Stimulated activated CD8-positive, alpha-beta memory T cell treated with anti-CD3 and anti-CD28 coated beads, Interleukin-7, amount 100 ng/mL, for 1 hour (primary cell): ENCODE measurements at regions not wholly inside any gene's neighbourhood (a gene's known extent, or its start where the extent isn't known, plus 50 kb on each side); places are given as distances from the start of the nearest gene placed in this dataset.

Source experiments
- DNase-seq, 2 donors: peaks; one replicate each; pipeline ENCODE4 v3.0.0-alpha.2; 2020; ENCODE audit warnings: low read depth in 2 of 2

GRCh38 chr1:244196571-244197285 is 145.6 kb downstream of the ZBTB18 start:
- no peak for DNase-seq

GRCh38 chr1:244197851-244198375 is 146.8 kb downstream of the ZBTB18 start:
- DNase-seq: no peak

- no peak for DNase-seq
These were observed 148.8 kb downstream of the ZBTB18 start for GRCh38 chr1:244199902-244200301.

GRCh38 chr1:244200596-244200995 is 149.5 kb downstream of the ZBTB18 start:
- DNase-seq: no peak

- DNase-seq: no peak
These were observed 150.7 kb downstream of the ZBTB18 start for GRCh38 chr1:244201750-244202149.

- no peak for DNase-seq
These were observed 152.9 kb downstream of the ZBTB18 start for GRCh38 chr1:244204004-244204403.

GRCh38 chr1:244205171-244205570 is 154.1 kb downstream of the ZBTB18 start:
- no peak for DNase-seq

GRCh38 chr1:244205906-244206305 is 154.8 kb downstream of the ZBTB18 start:
- no peak for DNase-seq

- DNase-seq: no peak
These were observed 156.2 kb downstream of the ZBTB18 start for GRCh38 chr1:244207042-244207934.

- no peak for DNase-seq
These were observed 156.8 kb downstream of the ZBTB18 start for GRCh38 chr1:244207935-244208244.

- DNase-seq: no peak
These were observed 158.9 kb downstream of the ZBTB18 start for GRCh38 chr1:244209955-244210354.

- no peak for DNase-seq
These were observed 159.9 kb downstream of the ZBTB18 start for GRCh38 chr1:244210884-244211558.

GRCh38 chr1:244211559-244211944 is 160.5 kb downstream of the ZBTB18 start:
- DNase-seq: no peak

GRCh38 chr1:244212219-244212618 is 161.1 kb downstream of the ZBTB18 start:
- no peak for DNase-seq

- DNase-seq: no peak
These were observed 161.9 kb downstream of the ZBTB18 start for GRCh38 chr1:244212797-244213475.

GRCh38 chr1:244214009-244214967 is 163.2 kb downstream of the ZBTB18 start:
- DNase-seq: no peak

GRCh38 chr1:244216836-244217235 is 165.8 kb downstream of the ZBTB18 start:
- no peak for DNase-seq

- DNase-seq: no peak
These were observed 166.6 kb downstream of the ZBTB18 start for GRCh38 chr1:244217711-244218110.

GRCh38 chr1:244218220-244218619 is 167.1 kb downstream of the ZBTB18 start:
- DNase-seq: no peak

- no peak for DNase-seq
These were observed 168.1 kb downstream of the ZBTB18 start for GRCh38 chr1:244219149-244219548.

- DNase-seq: no peak
These were observed 168.7 kb downstream of the ZBTB18 start for GRCh38 chr1:244219802-244220201.
